Liver (tissue), 8 donors: ENCODE measurements at regions not wholly inside any gene's neighbourhood (a gene's known extent, or its start where the extent isn't known, plus 50 kb on each side); places are given as distances from the start of the nearest gene placed in this dataset.

ENCODE experiments used
- DNase-seq: peaks from one replicate; pipeline ENCODE4 v3.0.0-alpha.2; 2017; ENCODE audit warnings: low spot score
- H3K27ac ChIP-seq, 2 donors: one replicate each; pipeline ENCODE4 v1.7.0; 2013; ENCODE audit warnings: inconsistent platforms in 2 of 2, low read length in 2 of 2, control low read depth in 1 of 2, low read depth in 1 of 2, mild to moderate bottlenecking in 1 of 2
- H3K27me3 ChIP-seq, 4 donors: one replicate each; pipeline versions ENCODE4 v1.6.1 to v1.7.0; 2013; ENCODE audit warnings: low read length in 3 of 4, inconsistent platforms in 1 of 4, mild to moderate bottlenecking in 1 of 4, moderate library complexity in 1 of 4; ENCODE audit not compliant: control insufficient read depth in 4 of 4, insufficient read depth in 4 of 4
- H3K36me3 ChIP-seq, 4 donors: one replicate each; pipeline versions ENCODE4 v1.6.1 to v1.7.0; 2013; ENCODE audit warnings: low read length in 3 of 4, mild to moderate bottlenecking in 3 of 4, low read depth in 1 of 4, moderate library complexity in 1 of 4; ENCODE audit not compliant: control insufficient read depth in 4 of 4, insufficient read depth in 3 of 4
- H3K4me1 ChIP-seq, 4 donors: one replicate each; pipeline versions ENCODE4 v1.6.1 to v1.7.0; 2013; ENCODE audit warnings: low read length in 3 of 4, mild to moderate bottlenecking in 3 of 4, moderate library complexity in 1 of 4; ENCODE audit not compliant: control insufficient read depth in 4 of 4, insufficient read depth in 4 of 4
- H3K4me3 ChIP-seq, 3 donors: one replicate each; pipeline versions ENCODE4 v1.6.1 to v1.7.0; 2013; ENCODE audit warnings: low read length in 3 of 3, control low read depth in 1 of 3, low read depth in 1 of 3, mild to moderate bottlenecking in 1 of 3
- H3K9ac ChIP-seq, 2 donors: one replicate each; pipeline ENCODE4 v1.7.0; 2013; ENCODE audit warnings: low read length in 2 of 2, mild to moderate bottlenecking in 2 of 2, moderate library complexity in 2 of 2, control low read depth in 1 of 2, low read depth in 1 of 2
- H3K9me3 ChIP-seq, 4 donors: one replicate each; pipeline versions ENCODE4 v1.6.1 to v1.7.0; 2013; ENCODE audit warnings: low read length in 3 of 4; ENCODE audit not compliant: control insufficient read depth in 4 of 4
- ATF3 ChIP-seq: IDR thresholded peaks from 2 replicates; pipeline ENCODE4 v1.6.1; 2016; ENCODE audit warnings: antibody characterized with exemption
- CTCF ChIP-seq: fragments of 150-350 bp; IDR thresholded peaks from 2 replicates; pipeline ENCODE4 v1.5.1; 2017; ENCODE audit warnings: improper control_type of control experiment, low read depth, low read length; ENCODE audit not compliant: missing input control
- EGR1 ChIP-seq, 2 donors: IDR thresholded peaks; 2 replicates each; pipeline ENCODE4 v1.6.1; 2016 to 2018; ENCODE audit warnings: antibody characterized with exemption in 2 of 2, low read depth in 2 of 2
- FOXA1 ChIP-seq: IDR thresholded peaks from 2 replicates; pipeline ENCODE4 v1.6.1; 2016; ENCODE audit warnings: antibody characterized with exemption
- FOXA2 ChIP-seq: IDR thresholded peaks from 2 replicates; pipeline ENCODE4 v1.6.1; 2016; ENCODE audit warnings: antibody characterized with exemption
- GABPA ChIP-seq, 2 donors: IDR thresholded peaks in 1 of 2; conservative IDR thresholded peaks in 1 of 2; 2 replicates each; pipeline ENCODE4 v1.6.1; 2016; ENCODE audit warnings: antibody characterized with exemption in 2 of 2, mild to moderate bottlenecking in 1 of 2, moderate library complexity in 1 of 2
- HNF4A ChIP-seq, 2 donors: conservative IDR thresholded peaks; 2 replicates each; pipeline ENCODE4 v1.6.1; 2016; ENCODE audit warnings: antibody characterized with exemption in 2 of 2, mild to moderate bottlenecking in 2 of 2
- HNF4G ChIP-seq: IDR thresholded peaks from 2 replicates; pipeline ENCODE4 v1.6.1; 2016; ENCODE audit warnings: antibody characterized with exemption
- JUND ChIP-seq, 2 donors: IDR thresholded peaks; 2 replicates each; pipeline ENCODE4 v1.6.1; 2016; ENCODE audit warnings: antibody characterized with exemption in 2 of 2
- MAX ChIP-seq: IDR thresholded peaks from 2 replicates; pipeline ENCODE4 v1.6.1; 2016; ENCODE audit warnings: antibody characterized with exemption
- NR2F2 ChIP-seq: IDR thresholded peaks from 2 replicates; pipeline ENCODE4 v1.6.1; 2016; ENCODE audit warnings: antibody characterized with exemption
- RAD21 ChIP-seq, 2 donors: IDR thresholded peaks; 2 replicates each; pipeline ENCODE4 v1.6.1; 2016; ENCODE audit warnings: antibody characterized with exemption in 2 of 2, mild to moderate bottlenecking in 2 of 2
- REST ChIP-seq: IDR thresholded peaks from 2 replicates; pipeline ENCODE4 v1.6.1; 2016; ENCODE audit warnings: antibody characterized with exemption, mild to moderate bottlenecking
- RXRA ChIP-seq, 2 donors: IDR thresholded peaks; 2 replicates each; pipeline ENCODE4 v1.6.1; 2017 to 2018; ENCODE audit warnings: antibody characterized with exemption in 2 of 2, mild to moderate bottlenecking in 1 of 2
- SP1 ChIP-seq: IDR thresholded peaks from 2 replicates; pipeline ENCODE4 v1.6.1; 2018; ENCODE audit warnings: antibody characterized with exemption, mild to moderate bottlenecking
- TAF1 ChIP-seq: conservative IDR thresholded peaks from 2 replicates; pipeline ENCODE4 v1.6.1; 2016; ENCODE audit warnings: antibody characterized with exemption, mild to moderate bottlenecking
- YY1 ChIP-seq: IDR thresholded peaks from 2 replicates; pipeline ENCODE4 v1.6.1; 2016; ENCODE audit warnings: antibody characterized with exemption, mild to moderate bottlenecking
- ZBTB33 ChIP-seq: IDR thresholded peaks from 2 replicates; pipeline ENCODE4 v1.6.1; 2016; ENCODE audit warnings: antibody characterized with exemption
- WGBS: extraction: QIAGEN DNeasy Blood & Tissue Kit; methylation state at CpG from one replicate; pipeline ENCODE4 v1.1.7; 2013; 5-methylcytosine and 5-hydroxymethylcytosine counted together
- donor health status: healthy.
- donor health status: healthy.
- donor health status: healthy.
- donor health status: healthy.
- donor health status: healthy.

- Histone ChIP-seq H3K4me1 (peaks cover 0 to 13% (median 3%) of the 10 kb centered on the region in 4 donors), H3K27ac (no peak overlapping the region), H3K9me3 (no peaks in the 10 kb centered on the region), H3K27me3 (no peaks in the 10 kb centered on the region), H3K36me3 (no peaks in the 10 kb centered on the region), H3K4me3 (no peak overlapping the region), H3K9ac (no peak overlapping the region)
- TF ChIP-seq RAD21 (IDR thresholded peaks at IDR 0.05) (no peak), SP1 (no peak), TAF1 (no peak), ATF3 (no peak), FOXA2 (no peak), HNF4G (no peak), RXRA (IDR thresholded peaks at IDR 0.05) (no peak)
- no peak for DNase-seq
- WGBS = 86% methylated on average over 2 of the region's 2 CpGs
These were observed 250.9 kb downstream of the HIVEP2 start for GRCh38 chr6:142694054-142694453.

- Histone ChIP-seq H3K9me3 (no peaks in the 10 kb centered on the region), H3K9ac (no peak overlapping the region), H3K4me3 (no peak overlapping the region), H3K4me1 (peaks cover 0 to 13% (median 3%) of the 10 kb centered on the region in 4 donors), H3K27me3 (no peaks in the 10 kb centered on the region), H3K27ac (no peak overlapping the region), H3K36me3 (no peaks in the 10 kb centered on the region)
- DNase-seq = no peak
- 40% methylated on average over 3 of the region's 3 CpGs for WGBS
- no peak for TF ChIP-seq RXRA (IDR thresholded peaks at IDR 0.05)
- TF ChIP-seq RAD21 (IDR thresholded peaks at IDR 0.05) = no peak
- TF ChIP-seq MAX = no peak
- no peak for TF ChIP-seq HNF4G
- TF ChIP-seq CTCF = no peak
- no peak for TF ChIP-seq TAF1
- TF ChIP-seq YY1 = no peak
- TF ChIP-seq HNF4A (conservative IDR thresholded peaks at IDR 0.05) = no peak
- TF ChIP-seq NR2F2 = no peak
- TF ChIP-seq GABPA (IDR thresholded peaks at IDR 0.05 in 1 of 2, conservative IDR thresholded peaks at IDR 0.05 in 1 of 2) = no peak
- no peak for TF ChIP-seq ATF3
- no peak for TF ChIP-seq FOXA1
- TF ChIP-seq ZBTB33 = no peak
- TF ChIP-seq REST = no peak
- TF ChIP-seq FOXA2 = no peak
- TF ChIP-seq JUND (IDR thresholded peaks at IDR 0.05) = no peak
- TF ChIP-seq EGR1 (IDR thresholded peaks at IDR 0.05; ENCODE audit: low read depth in 2 of 2) = no peak
These were observed 250.0 kb downstream of the HIVEP2 start for GRCh38 chr6:142695016-142695415.
